Caco-2 (cell line): ENCODE measurements at regions not wholly inside any gene's neighbourhood (a gene's known extent, or its start where the extent isn't known, plus 50 kb on each side); places are given as distances from the start of the nearest gene placed in this dataset.
"Not testable (repeated sequence)": the region's sequence is repeated elsewhere in the genome, so short reads cannot be mapped to it uniquely, and the experiment has no call there.

Experiments used
- BruUV-seq: library from RNA; stranded (reverse); fragments of 400-500 nt; replicated peaks from 2 replicates; lab custom pipeline; 2021; lab: Mats Ljungman, UMichigan
- CTCF ChIA-PET: fragments of 300-600 bp; sonication (Branson Sonifier 250); formaldehyde crosslinking; loops from one replicate; lab custom pipeline; 2022; ENCODE audit warnings: antibody characterized with exemption; lab: Charles Lee
- POLR2A ChIA-PET: fragments of 300-600 bp; sonication (Branson Sonifier 250); formaldehyde crosslinking; loops from one replicate; lab custom pipeline; 2022; ENCODE audit warnings: antibody characterized with exemption; lab: Charles Lee
- DNase-seq, 2 experiments: peaks; one replicate each; pipeline versions ENCODE4 v3.0.0 to v3.0.0-alpha.2; 2020 to 2022
- H3K27me3 ChIP-seq: replicated peaks from 2 replicates; pipeline ENCODE4 v1.6.0; 2011; ENCODE audit warnings: low read length; ENCODE audit not compliant: control insufficient read depth, insufficient read depth
- H3K36me3 ChIP-seq: 2 replicates; pipeline ENCODE4 v1.5.1; 2011; ENCODE audit warnings: low read length; ENCODE audit not compliant: control insufficient read depth, insufficient read depth
- H3K4me1 ChIP-seq: fragments of 250-450 bp; sonication (Bioruptor Pico); 2 replicates; pipeline ENCODE4 v1.5.1; 2020; ENCODE audit warnings: mild to moderate bottlenecking
- H3K4me3 ChIP-seq: 2 replicates; pipeline ENCODE4 v1.5.1; 2011; ENCODE audit warnings: low read depth, mild to moderate bottlenecking, control low read depth, low read length
- H3K9me3 ChIP-seq: fragments of 250-450 bp; sonication (Bioruptor Pico); 2 replicates; pipeline ENCODE4 v1.5.1; 2020; ENCODE audit warnings: mild to moderate bottlenecking, moderate library complexity
- H3K27ac Mint-ChIP-seq: one replicate; pipeline ENCODE4 v1.8.0; 2022; ENCODE audit warnings: mixed read lengths; ENCODE audit not compliant: unreplicated experiment
- H3K27me3 Mint-ChIP-seq: one replicate; pipeline ENCODE4 v1.8.0; 2022; ENCODE audit warnings: mixed read lengths; ENCODE audit not compliant: insufficient read depth, unreplicated experiment
- H3K36me3 Mint-ChIP-seq: one replicate; pipeline ENCODE4 v1.8.0; 2022; ENCODE audit warnings: mild to moderate bottlenecking, mixed read lengths; ENCODE audit not compliant: insufficient read depth, unreplicated experiment
- H3K4me1 Mint-ChIP-seq: one replicate; pipeline ENCODE4 v1.8.0; 2022; ENCODE audit warnings: low read depth, mixed read lengths; ENCODE audit not compliant: unreplicated experiment
- H3K4me3 Mint-ChIP-seq: one replicate; pipeline ENCODE4 v1.8.0; 2022; ENCODE audit warnings: mild to moderate bottlenecking, moderate library complexity, mixed read lengths; ENCODE audit not compliant: unreplicated experiment
- H3K9me3 Mint-ChIP-seq: one replicate; pipeline ENCODE4 v1.8.0; 2022; ENCODE audit warnings: mixed read lengths; ENCODE audit not compliant: unreplicated experiment
- intact Hi-C: fragments of 100-400 bp; cut with micrococcal nuclease; formaldehyde crosslinking; loops from one replicate; pipeline ENCODE4 v1.10.0; 2022; ENCODE audit not compliant: unreplicated experiment
- TF ChIP-seq, protein P1 (sequence below), 2 experiments: fragments of 200-600 bp in 1 of 2; IDR thresholded peaks; 1 replicate in 1 of 2; 2 replicates in 1 of 2; pipeline versions ENCODE4 v1.5.1 to v1.8.0; 2011 to 2022; ENCODE audit warnings: antibody characterized with exemption in 1 of 2, control low read depth in 1 of 2, inconsistent platforms in 1 of 2, low read depth in 1 of 2, low read length in 1 of 2, mild to moderate bottlenecking in 1 of 2, moderate library complexity in 1 of 2; ENCODE audit not compliant: insufficient read depth in 1 of 2, severe bottlenecking in 1 of 2, unreplicated experiment in 1 of 2

DNA sequence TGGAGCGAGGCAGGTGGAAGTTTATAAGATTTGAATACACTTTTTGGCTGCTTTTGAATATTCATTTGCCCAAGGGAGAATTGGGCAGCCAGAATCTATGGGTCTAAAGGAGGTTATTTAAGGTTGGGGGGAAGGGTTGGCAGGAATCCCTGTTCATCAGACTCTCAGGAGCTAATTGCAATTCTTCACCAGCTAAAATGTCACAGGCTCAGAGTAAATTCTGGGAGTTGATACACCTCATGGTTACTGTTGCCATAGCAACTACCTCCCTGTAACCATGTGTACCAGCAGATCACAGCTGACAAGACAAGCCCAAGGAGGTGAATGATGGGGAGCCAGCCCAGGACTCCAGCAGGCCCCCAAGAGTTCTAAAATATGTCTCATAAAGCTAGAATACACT lies 75.5 kb downstream of the CAMK2N1 start:
- H3K27ac Mint-ChIP-seq, result no peak overlapping the region

DNA sequence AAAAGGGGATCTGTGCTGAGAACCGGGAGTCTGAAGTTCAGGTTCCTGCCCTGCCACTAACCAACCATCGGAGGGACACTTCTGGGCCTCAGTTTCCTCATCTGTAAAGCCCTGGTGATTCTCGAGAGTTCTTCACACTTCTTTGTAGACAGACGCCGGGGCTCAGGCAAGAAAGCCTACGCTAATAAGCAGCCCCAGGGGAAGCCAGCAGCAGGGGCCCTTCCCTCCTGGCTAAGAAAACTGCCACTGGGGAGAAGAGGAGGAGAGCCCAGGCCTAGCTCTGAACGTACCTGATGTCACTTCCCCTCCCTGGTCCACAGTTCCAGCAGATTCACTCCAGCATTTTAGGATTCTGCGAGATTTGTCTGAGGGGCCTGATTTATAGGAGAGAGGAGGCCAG lies 76.0 kb downstream of the CAMK2N1 start:
- H3K27ac Mint-ChIP-seq, result no peak overlapping the region
- no peaks in the 10 kb centered on the region for H3K4me1 Mint-ChIP-seq
- H3K36me3 Mint-ChIP-seq, result no peaks in the 10 kb centered on the region
- intact Hi-C loops, result no loop called here
- H3K4me1 ChIP-seq, result no peaks in the 10 kb centered on the region
- ChIA-PET CTCF (no interaction called here), POLR2A (no interaction called here)
- H3K27me3 ChIP-seq, result no peaks in the 10 kb centered on the region
- H3K4me3 ChIP-seq, result no peak overlapping the region
- no peaks in the 10 kb centered on the region for H3K9me3 Mint-ChIP-seq
- BruUV-seq, result no TSS peak
- H3K27me3 Mint-ChIP-seq, result peaks cover 4% of the 10 kb centered on the region
- no peaks in the 10 kb centered on the region for H3K36me3 ChIP-seq
- no peak overlapping the region for H3K4me3 Mint-ChIP-seq
- TF ChIP-seq, protein P1, sequence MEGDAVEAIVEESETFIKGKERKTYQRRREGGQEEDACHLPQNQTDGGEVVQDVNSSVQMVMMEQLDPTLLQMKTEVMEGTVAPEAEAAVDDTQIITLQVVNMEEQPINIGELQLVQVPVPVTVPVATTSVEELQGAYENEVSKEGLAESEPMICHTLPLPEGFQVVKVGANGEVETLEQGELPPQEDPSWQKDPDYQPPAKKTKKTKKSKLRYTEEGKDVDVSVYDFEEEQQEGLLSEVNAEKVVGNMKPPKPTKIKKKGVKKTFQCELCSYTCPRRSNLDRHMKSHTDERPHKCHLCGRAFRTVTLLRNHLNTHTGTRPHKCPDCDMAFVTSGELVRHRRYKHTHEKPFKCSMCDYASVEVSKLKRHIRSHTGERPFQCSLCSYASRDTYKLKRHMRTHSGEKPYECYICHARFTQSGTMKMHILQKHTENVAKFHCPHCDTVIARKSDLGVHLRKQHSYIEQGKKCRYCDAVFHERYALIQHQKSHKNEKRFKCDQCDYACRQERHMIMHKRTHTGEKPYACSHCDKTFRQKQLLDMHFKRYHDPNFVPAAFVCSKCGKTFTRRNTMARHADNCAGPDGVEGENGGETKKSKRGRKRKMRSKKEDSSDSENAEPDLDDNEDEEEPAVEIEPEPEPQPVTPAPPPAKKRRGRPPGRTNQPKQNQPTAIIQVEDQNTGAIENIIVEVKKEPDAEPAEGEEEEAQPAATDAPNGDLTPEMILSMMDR (IDR thresholded peaks at IDR 0.05; ENCODE audit: insufficient read depth in 1 of 2, low read depth in 1 of 2, low read length in 1 of 2, severe bottlenecking in 1 of 2, unreplicated experiment in 1 of 2), result no peak
- H3K9me3 ChIP-seq, result no peaks in the 10 kb centered on the region
- DNase-seq, result no peak

More for the DNA sequence above, 75.5 kb downstream of the CAMK2N1 start:
- peaks cover 4% of the 10 kb centered on the region for H3K27me3 Mint-ChIP-seq
- TF ChIP-seq, protein P1 (IDR thresholded peaks at IDR 0.05; ENCODE audit: insufficient read depth in 1 of 2, low read depth in 1 of 2, low read length in 1 of 2, severe bottlenecking in 1 of 2, unreplicated experiment in 1 of 2), result no peak
- H3K27me3 ChIP-seq, result no peaks in the 10 kb centered on the region
- H3K4me1 Mint-ChIP-seq, result no peaks in the 10 kb centered on the region
- no peaks in the 10 kb centered on the region for H3K9me3 Mint-ChIP-seq
- no peak overlapping the region for H3K4me3 ChIP-seq
- H3K9me3 ChIP-seq, result no peaks in the 10 kb centered on the region
- no peaks in the 10 kb centered on the region for H3K4me1 ChIP-seq
- ChIA-PET POLR2A (no interaction called here), CTCF (no interaction called here)
- BruUV-seq, result no TSS peak
- no peaks in the 10 kb centered on the region for H3K36me3 ChIP-seq
- H3K36me3 Mint-ChIP-seq, result no peaks in the 10 kb centered on the region
- no peak for DNase-seq
- H3K4me3 Mint-ChIP-seq, result no peak overlapping the region
- intact Hi-C loops, result no loop called here

DNA sequence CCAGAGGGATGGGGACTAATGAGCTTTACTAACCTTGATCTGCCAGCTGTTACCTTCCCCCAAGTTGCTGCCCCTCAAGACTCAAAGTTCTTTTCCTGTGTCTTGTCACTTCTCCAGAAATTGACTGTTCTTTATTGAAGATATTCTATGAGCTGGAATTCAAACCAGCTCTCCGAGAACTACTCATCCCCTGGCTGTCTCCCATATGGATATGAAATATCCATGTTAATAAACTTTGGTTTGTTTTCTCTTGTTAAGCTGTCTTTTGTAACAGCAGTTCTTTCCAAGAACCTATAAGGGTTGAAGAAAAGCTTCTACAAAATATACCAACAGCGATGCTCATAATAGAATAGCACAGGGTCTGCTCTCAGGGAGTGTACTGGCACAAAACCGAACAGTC lies 77.0 kb downstream of the CAMK2N1 start:
- H3K27ac Mint-ChIP-seq, result no peak overlapping the region
- intact Hi-C loops, result no loop called here
- Histone ChIP-seq H3K4me1 (no peaks in the 10 kb centered on the region), H3K9me3 (no peaks in the 10 kb centered on the region), H3K4me3 (no peak overlapping the region), H3K36me3 (no peaks in the 10 kb centered on the region), H3K27me3 (no peaks in the 10 kb centered on the region)
- H3K4me3 Mint-ChIP-seq, result no peak overlapping the region
- H3K4me1 Mint-ChIP-seq, result no peaks in the 10 kb centered on the region
- no peak for DNase-seq
- no peaks in the 10 kb centered on the region for H3K9me3 Mint-ChIP-seq
- BruUV-seq, result no TSS peak
- TF ChIP-seq, protein P1 (IDR thresholded peaks at IDR 0.05; ENCODE audit: insufficient read depth in 1 of 2, low read depth in 1 of 2, low read length in 1 of 2, severe bottlenecking in 1 of 2, unreplicated experiment in 1 of 2), result no peak
- H3K36me3 Mint-ChIP-seq, result no peaks in the 10 kb centered on the region
- peaks cover 4% of the 10 kb centered on the region for H3K27me3 Mint-ChIP-seq
- ChIA-PET POLR2A (no interaction called here), CTCF (no interaction called here)

DNA sequence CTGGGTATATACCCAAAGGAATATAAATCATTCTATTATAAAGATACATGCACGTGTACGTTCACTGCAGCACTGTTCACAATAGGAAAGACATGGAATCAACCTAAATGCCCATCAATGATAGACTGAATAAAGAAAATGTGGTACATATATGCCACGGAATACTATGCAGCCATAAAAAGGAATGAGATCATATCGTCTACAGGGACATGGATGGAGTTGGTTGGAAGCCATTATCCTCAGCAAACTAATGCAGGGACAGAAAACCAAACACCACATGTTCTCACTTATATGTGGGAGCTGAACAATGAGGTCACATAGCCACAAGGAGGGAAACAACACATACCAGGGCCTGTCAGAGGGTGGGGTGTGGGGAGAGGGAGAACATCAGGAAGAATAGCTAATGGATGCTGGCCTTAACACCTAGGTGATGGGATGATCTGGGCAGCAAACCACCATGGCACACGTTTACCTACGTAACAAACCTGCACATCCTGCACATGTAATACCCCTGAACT lies 77.8 kb downstream of the CAMK2N1 start:
- H3K27me3 Mint-ChIP-seq, H3K36me3 Mint-ChIP-seq, H3K9me3 ChIP-seq, intact Hi-C loops, H3K4me3 ChIP-seq, POLR2A ChIA-PET, H3K27me3 ChIP-seq, H3K4me1 ChIP-seq, CTCF ChIA-PET, H3K4me1 Mint-ChIP-seq, H3K36me3 ChIP-seq, H3K9me3 Mint-ChIP-seq, DNase-seq, BruUV-seq, H3K4me3 Mint-ChIP-seq, H3K27ac Mint-ChIP-seq: not testable (repeated sequence)
